GM13976 (cell line): ENCODE measurements at regions not wholly inside any gene's neighbourhood (a gene's known extent, or its start where the extent isn't known, plus 50 kb on each side); places are given as distances from the start of the nearest gene placed in this dataset.

ENCODE experiments used
- DNase-seq: peaks from one replicate; pipeline ENCODE4 v3.0.0; 2012; ENCODE audit warnings: low spot score
- CTCF ChIP-seq: IDR thresholded peaks from 2 replicates; pipeline ENCODE4 v1.5.1; 2012; ENCODE audit warnings: borderline replicate concordance, mild to moderate bottlenecking; ENCODE audit not compliant: insufficient read depth; ENCODE audit errors: extremely low read depth, missing control alignments, control extremely low read depth
- in situ Hi-C: fragments of 300-500 bp; cut with MboI; formaldehyde crosslinking; loops from one replicate; pipeline ENCODE4 v1.12.0; 2022; ENCODE audit warnings: low sequenced_read_pairs, mixed read lengths, inconsistent platforms; ENCODE audit not compliant: unreplicated experiment

- DNase-seq: no peak
- in situ Hi-C loops: no loop called here
Measured at GRCh38 chr1:227451057-227451456, 112.3 kb upstream of the ZNF678 start.

DNA sequence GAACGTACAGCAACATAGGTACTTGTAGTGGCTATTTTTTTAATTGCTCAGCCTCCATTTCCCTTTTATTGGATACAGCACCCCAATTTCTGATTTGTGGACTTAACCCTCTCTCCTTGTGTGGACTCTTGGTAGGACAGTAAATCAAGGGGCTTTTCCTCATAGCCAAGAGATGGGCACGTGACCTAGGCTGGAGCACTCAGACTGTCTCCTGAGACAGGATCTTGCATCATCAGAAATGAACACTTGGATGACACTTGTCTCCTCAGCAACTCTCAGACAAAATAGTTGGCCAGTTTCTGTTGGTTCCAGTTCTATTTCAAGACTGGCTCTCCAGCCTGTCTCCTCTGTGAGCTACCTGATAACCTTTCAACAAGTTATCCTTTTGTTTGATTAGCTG lies 112.9 kb upstream of the ZNF678 start:
- TF ChIP-seq CTCF: no peak
- in situ Hi-C loops: no loop called here
- no peak for DNase-seq

More at GRCh38 chr1:227451057-227451456, 112.3 kb upstream of the ZNF678 start:
- TF ChIP-seq CTCF: no peak

DNA sequence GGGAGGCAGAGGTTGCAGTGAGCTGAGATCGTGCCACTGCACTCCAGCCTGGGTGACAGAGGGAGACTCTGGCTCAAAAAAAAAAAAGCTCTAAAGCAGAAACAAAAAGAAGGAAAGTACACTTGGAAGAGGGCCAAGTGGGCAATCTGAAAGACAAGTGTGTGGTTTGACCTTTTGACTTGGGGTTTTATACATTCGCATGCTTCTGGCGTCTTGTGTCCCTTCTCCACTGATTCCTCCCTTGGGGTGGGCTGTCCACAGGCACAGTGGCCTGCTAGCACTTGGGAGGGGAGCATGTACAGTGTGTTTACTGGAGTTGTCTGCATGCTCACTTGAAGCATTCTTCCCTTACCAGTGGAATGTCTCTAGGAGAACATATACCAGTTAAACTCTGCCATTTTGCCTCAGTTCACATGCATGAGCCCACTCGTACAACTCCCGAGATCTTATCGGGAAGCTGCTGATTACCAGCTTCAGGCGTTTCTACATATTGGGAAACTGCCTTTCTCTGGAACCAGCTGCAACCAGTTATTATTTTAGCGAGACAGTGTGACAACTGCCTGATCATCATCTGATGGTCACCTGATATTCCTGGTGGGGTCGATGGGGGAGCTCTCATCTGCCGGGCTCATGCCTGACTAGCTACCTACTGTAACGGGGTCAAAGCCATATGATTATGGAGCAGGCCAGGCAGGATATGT lies 113.5 kb upstream of the ZNF678 start:
- TF ChIP-seq CTCF: no peak
- in situ Hi-C loops: loop anchor here (25.0 kb wide), 2 partner anchors 538 to 813 kb away; no protein-coding TSS in a partner anchor
- no peak for DNase-seq

DNA sequence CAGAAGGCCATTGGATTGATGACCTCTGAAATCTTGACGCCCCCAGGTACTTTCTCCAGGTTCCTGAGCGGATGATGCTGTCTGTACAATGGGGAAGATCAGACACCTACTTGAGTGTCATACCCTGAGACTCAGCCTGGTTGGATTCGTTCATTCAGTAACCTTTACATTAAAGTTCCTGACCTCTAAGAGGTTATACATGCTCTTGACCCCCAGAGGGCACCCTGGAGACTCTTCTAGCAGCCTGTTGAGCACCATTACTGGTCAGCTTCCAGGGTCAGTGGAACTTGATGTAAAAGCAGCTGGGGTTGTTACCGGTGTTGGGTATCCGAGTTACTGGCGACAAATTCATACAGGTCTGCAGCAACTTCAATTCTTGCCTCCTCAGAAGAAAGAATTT lies 114.3 kb upstream of the ZNF678 start:
- in situ Hi-C loops: loop anchor here (25.0 kb wide), 2 partner anchors 537 to 812 kb away; no protein-coding TSS in a partner anchor
- DNase-seq: peak; percentile 56

DNA sequence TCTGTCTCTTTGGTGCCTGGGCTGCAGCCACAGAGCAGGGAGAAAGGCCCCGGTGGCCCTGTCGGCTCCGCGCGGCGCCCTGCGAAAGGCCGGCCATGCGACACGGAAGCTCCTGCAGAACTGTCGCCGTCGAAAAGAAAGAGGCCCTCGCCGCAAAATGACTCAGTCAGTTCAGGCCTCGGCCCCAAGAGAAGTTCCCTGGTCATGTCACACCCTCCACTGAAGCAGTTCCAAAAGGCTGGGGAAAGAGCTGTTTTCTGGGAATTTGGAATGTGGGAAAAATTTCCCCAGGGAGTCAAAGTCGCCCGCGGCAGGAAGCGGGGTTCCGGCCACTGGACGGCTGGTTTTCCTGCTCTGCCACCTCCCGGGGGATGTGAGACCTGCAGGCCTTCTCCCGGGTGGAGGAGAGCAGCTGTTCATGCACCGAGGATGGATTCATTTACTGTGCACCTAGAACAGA lies 115.8 kb upstream of the ZNF678 start:
- DNase-seq: no peak
- in situ Hi-C loops: loop anchor here (25.0 kb wide), 2 partner anchors 535 to 810 kb away; no protein-coding TSS in a partner anchor

More for the DNA sequence above, 114.3 kb upstream of the ZNF678 start:
- TF ChIP-seq CTCF: peak; percentile 26

GRCh38 chr1:227445746-227446145 lies 117.6 kb upstream of the ZNF678 start:
- DNase-seq: no peak
- no peak for TF ChIP-seq CTCF
- in situ Hi-C loops: loop anchor here (25.0 kb wide), 2 partner anchors 533 to 808 kb away; no protein-coding TSS in a partner anchor

More for the DNA sequence above, 115.8 kb upstream of the ZNF678 start:
- TF ChIP-seq CTCF: no peak
